Fibroblast of skin of left quadriceps (primary cell): ENCODE measurements at regions not wholly inside any gene's neighbourhood (a gene's known extent, or its start where the extent isn't known, plus 50 kb on each side); places are given as distances from the start of the nearest gene placed in this dataset.

Experiments
- DNase-seq, 2 experiments: peaks; one replicate each; pipeline ENCODE4 v3.0.0-alpha.2; 2013; ENCODE audit warnings: low read depth in 2 of 2

- no peak for DNase-seq
These were observed 380.3 kb upstream of the MAF start for GRCh38 chr16:79980650-79981521.

- no peak for DNase-seq
These were observed 377.7 kb upstream of the MAF start for GRCh38 chr16:79977940-79978836.

- DNase-seq, result no peak
These were observed 372.8 kb upstream of the MAF start for GRCh38 chr16:79973320-79973719.

- no peak for DNase-seq
These were observed 371.6 kb upstream of the MAF start for GRCh38 chr16:79972053-79972704.

GRCh38 chr16:79971237-79971572, 370.7 kb upstream of the MAF start:
- DNase-seq, result no peak

GRCh38 chr16:79970551-79971236, 370.2 kb upstream of the MAF start:
- no peak for DNase-seq

GRCh38 chr16:79970087-79970486, 369.6 kb upstream of the MAF start:
- DNase-seq, result no peak

GRCh38 chr16:79969458-79969857, 368.9 kb upstream of the MAF start:
- DNase-seq, result no peak

GRCh38 chr16:79966226-79966625, 365.7 kb upstream of the MAF start:
- no peak for DNase-seq

GRCh38 chr16:79965718-79966117, 365.2 kb upstream of the MAF start:
- no peak for DNase-seq

- no peak for DNase-seq
These were observed 363.6 kb upstream of the MAF start for GRCh38 chr16:79964104-79964503.

- DNase-seq, result no peak
These were observed 362.4 kb upstream of the MAF start for GRCh38 chr16:79962962-79963361.

- no peak for DNase-seq
These were observed 358.7 kb upstream of the MAF start for GRCh38 chr16:79959226-79959625.

- no peak for DNase-seq
These were observed 354.6 kb upstream of the MAF start for GRCh38 chr16:79954921-79955705.

- DNase-seq, result no peak
These were observed 350.6 kb upstream of the MAF start for GRCh38 chr16:79950932-79951719.

GRCh38 chr16:79949417-79949816, 348.9 kb upstream of the MAF start:
- DNase-seq, result no peak

GRCh38 chr16:79947771-79948170, 347.2 kb upstream of the MAF start:
- DNase-seq, result no peak

GRCh38 chr16:79946252-79946651, 345.7 kb upstream of the MAF start:
- no peak for DNase-seq

GRCh38 chr16:79943736-79944135, 343.2 kb upstream of the MAF start:
- DNase-seq, result peak in 1 of 2 experiments; percentile 3

GRCh38 chr16:79938575-79938974, 338.0 kb upstream of the MAF start:
- DNase-seq, result no peak
